HG02884 (cell line): ENCODE measurements at regions not wholly inside any gene's neighbourhood (a gene's known extent, or its start where the extent isn't known, plus 50 kb on each side); places are given as distances from the start of the nearest gene placed in this dataset.

Source experiments
- ATAC-seq: cut with Tn5 transposase; IDR thresholded peaks from one replicate; pipeline ENCODE4 v1.9.1; 2021; ENCODE audit warnings: mild to moderate bottlenecking, moderate library complexity; ENCODE audit not compliant: unreplicated experiment

GRCh38 chr5:29779141-29779540 lies 1414.3 kb upstream of the CDH6 start:
- ATAC-seq, result no peak

GRCh38 chr5:29777373-29777772 lies 1416.1 kb upstream of the CDH6 start:
- no peak for ATAC-seq

GRCh38 chr5:29770936-29771335 lies 1422.5 kb upstream of the CDH6 start:
- no peak for ATAC-seq

- ATAC-seq, result no peak
These were observed 1424.0 kb upstream of the CDH6 start for GRCh38 chr5:29769474-29769873.

GRCh38 chr5:29758986-29759421 lies 1434.5 kb upstream of the CDH6 start:
- ATAC-seq, result no peak

GRCh38 chr5:29750453-29750852 lies 1443.0 kb upstream of the CDH6 start:
- ATAC-seq, result no peak

- no peak for ATAC-seq
These were observed 1448.9 kb upstream of the CDH6 start for GRCh38 chr5:29744618-29745017.

- ATAC-seq, result no peak
These were observed 1472.5 kb upstream of the CDH6 start for GRCh38 chr5:29720954-29721353.

GRCh38 chr5:29719171-29719570 lies 1474.3 kb upstream of the CDH6 start:
- no peak for ATAC-seq

- ATAC-seq, result no peak
These were observed 1478.3 kb upstream of the CDH6 start for GRCh38 chr5:29715167-29715566.

- ATAC-seq, result no peak
These were observed 1490.6 kb upstream of the CDH6 start for GRCh38 chr5:29702875-29703274.

- ATAC-seq, result no peak
These were observed 1491.9 kb upstream of the CDH6 start for GRCh38 chr5:29701600-29701999.

- ATAC-seq, result no peak
These were observed 1495.6 kb upstream of the CDH6 start for GRCh38 chr5:29697785-29698414.

- no peak for ATAC-seq
These were observed 1496.2 kb upstream of the CDH6 start for GRCh38 chr5:29697278-29697677.

GRCh38 chr5:29672678-29673077 lies 1520.8 kb upstream of the CDH6 start:
- no peak for ATAC-seq

- no peak for ATAC-seq
These were observed 1530.6 kb upstream of the CDH6 start for GRCh38 chr5:29662876-29663275.

GRCh38 chr5:29654954-29655353 lies 1538.5 kb upstream of the CDH6 start:
- no peak for ATAC-seq

- no peak for ATAC-seq
These were observed 1544.2 kb upstream of the CDH6 start for GRCh38 chr5:29649321-29649720.

- ATAC-seq, result no peak
These were observed 1550.9 kb upstream of the CDH6 start for GRCh38 chr5:29642601-29643000.

- no peak for ATAC-seq
These were observed 1579.3 kb upstream of the CDH6 start for GRCh38 chr5:29614206-29614605.

- no peak for ATAC-seq
These were observed 1605.2 kb upstream of the CDH6 start for GRCh38 chr5:29588236-29588635.

- no peak for ATAC-seq
These were observed 1605.7 kb upstream of the CDH6 start for GRCh38 chr5:29587832-29588231.

GRCh38 chr5:29568028-29568427 lies 1625.5 kb upstream of the CDH6 start:
- no peak for ATAC-seq
